Effector memory CD8-positive, alpha-beta T cell (primary cell): ENCODE measurements at regions not wholly inside any gene's neighbourhood (a gene's known extent, or its start where the extent isn't known, plus 50 kb on each side); places are given as distances from the start of the nearest gene placed in this dataset.
"Not testable (repeated sequence)": the region's sequence is repeated elsewhere in the genome, so short reads cannot be mapped to it uniquely, and the experiment has no call there.

Experiments used
- ATAC-seq: fragments of 150-1000 bp; cut with Tn5 transposase; replicated peaks from 2 replicates; pipeline ENCODE4 v1.10.0; 2021; ENCODE audit warnings: mild to moderate bottlenecking, moderate library complexity
- DNase-seq, 3 experiments: peaks; one replicate each; pipeline ENCODE4 v3.0.0; 2021
- H3K27ac Mint-ChIP-seq, 2 donors: one replicate each; pipeline ENCODE4 v1.8.0; 2022; ENCODE audit warnings: mild to moderate bottlenecking in 2 of 2, mixed read lengths in 2 of 2, moderate library complexity in 2 of 2
- H3K27me3 Mint-ChIP-seq, 2 donors: one replicate each; pipeline ENCODE4 v1.8.0; 2022; ENCODE audit warnings: mixed read lengths in 2 of 2
- H3K36me3 Mint-ChIP-seq: one replicate; pipeline ENCODE4 v1.8.0; 2022; ENCODE audit warnings: mild to moderate bottlenecking, moderate library complexity, mixed read lengths; ENCODE audit not compliant: insufficient read depth
- H3K4me1 Mint-ChIP-seq, 2 donors: one replicate each; pipeline ENCODE4 v1.8.0; 2022; ENCODE audit warnings: low read depth in 2 of 2, mixed read lengths in 2 of 2
- H3K4me3 Mint-ChIP-seq, 2 donors: one replicate each; pipeline ENCODE4 v1.8.0; 2022; ENCODE audit warnings: mild to moderate bottlenecking in 2 of 2, mixed read lengths in 2 of 2, moderate library complexity in 2 of 2
- H3K9me3 Mint-ChIP-seq, 2 donors: one replicate each; pipeline ENCODE4 v1.8.0; 2022; ENCODE audit warnings: mixed read lengths in 2 of 2

GRCh38 chr20:30419871-30420420 is 837.5 kb upstream of the DEFB115 start:
- not testable (repeated sequence) for H3K9me3 Mint-ChIP-seq, H3K27ac Mint-ChIP-seq, H3K27me3 Mint-ChIP-seq, H3K4me3 Mint-ChIP-seq, H3K4me1 Mint-ChIP-seq, H3K36me3 Mint-ChIP-seq, ATAC-seq, DNase-seq
